Kidney glomerular epithelial cell (primary cell): ENCODE measurements at regions not wholly inside any gene's neighbourhood (a gene's known extent, or its start where the extent isn't known, plus 50 kb on each side); places are given as distances from the start of the nearest gene placed in this dataset.
A peak's percentile ranks its signal among the peaks of the same experiment; 100 is the strongest.

ENCODE experiments used
- DNase-seq: peaks from one replicate; lab custom pipeline; 2025; lab: John Stamatoyannopoulos, UW

DNA sequence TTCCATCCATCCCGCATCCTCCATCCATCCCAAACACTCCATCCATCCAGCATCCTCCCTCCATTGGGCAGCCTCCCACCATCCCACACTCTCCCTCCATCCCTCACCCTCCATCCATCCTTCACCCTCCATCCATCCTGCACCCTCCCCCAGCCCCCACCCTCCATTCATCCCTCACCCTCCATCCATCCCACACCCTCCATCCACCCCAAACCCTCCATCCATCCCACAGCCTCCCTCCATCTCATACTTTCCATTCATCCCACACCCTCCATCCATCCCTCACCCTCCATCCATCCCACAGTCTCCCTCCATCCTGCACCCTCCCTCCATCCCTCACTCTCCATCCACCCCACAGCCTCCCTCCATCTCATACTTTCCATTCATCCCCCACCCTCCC lies 60.4 kb downstream of the FOXI2 start:
- no peak for DNase-seq

- no peak for DNase-seq
These were observed 61.1 kb downstream of the FOXI2 start for GRCh38 chr10:127798111-127798510.

DNA sequence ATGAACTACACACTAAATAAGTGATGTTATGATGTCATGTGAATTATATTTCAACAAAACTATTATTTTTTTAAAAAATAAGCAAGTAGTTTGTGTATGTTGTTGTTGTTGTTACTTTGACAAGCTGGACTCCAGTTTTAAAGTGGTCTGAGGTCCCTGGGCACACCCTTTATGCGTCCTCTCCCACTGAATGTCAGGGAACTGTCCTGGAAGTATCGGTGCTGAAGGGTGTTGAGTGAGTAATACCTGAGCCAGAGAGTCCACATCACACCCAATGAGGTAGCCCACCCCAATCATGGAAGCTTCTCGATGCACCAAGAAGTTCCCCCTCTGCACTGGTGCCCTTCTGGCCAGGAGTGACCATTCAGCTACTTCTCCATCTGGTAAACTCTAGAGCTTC lies 64.3 kb downstream of the FOXI2 start:
- DNase-seq: no peak

GRCh38 chr10:127802531-127803095 lies 65.6 kb downstream of the FOXI2 start:
- no peak for DNase-seq

GRCh38 chr10:127804696-127805095 lies 67.7 kb downstream of the FOXI2 start:
- DNase-seq: no peak

DNA sequence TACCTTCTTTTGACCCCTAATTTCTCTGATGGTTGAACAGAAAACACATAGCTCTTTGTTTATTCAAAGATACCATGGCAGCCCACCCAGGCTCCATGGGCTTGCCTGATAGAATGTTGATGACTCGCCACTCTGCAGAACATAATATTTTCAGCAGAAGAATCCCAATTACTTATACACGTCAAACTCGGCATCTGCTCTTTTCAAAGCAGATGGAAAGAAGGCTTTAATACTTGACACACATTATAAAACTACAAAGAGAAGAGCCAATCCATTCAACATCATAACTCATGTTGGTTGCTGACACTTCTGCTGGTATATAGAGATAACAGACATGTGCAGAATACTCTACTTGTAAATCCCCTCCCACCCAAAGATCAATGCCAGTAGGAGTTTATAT lies 69.0 kb downstream of the FOXI2 start:
- DNase-seq: no peak

DNA sequence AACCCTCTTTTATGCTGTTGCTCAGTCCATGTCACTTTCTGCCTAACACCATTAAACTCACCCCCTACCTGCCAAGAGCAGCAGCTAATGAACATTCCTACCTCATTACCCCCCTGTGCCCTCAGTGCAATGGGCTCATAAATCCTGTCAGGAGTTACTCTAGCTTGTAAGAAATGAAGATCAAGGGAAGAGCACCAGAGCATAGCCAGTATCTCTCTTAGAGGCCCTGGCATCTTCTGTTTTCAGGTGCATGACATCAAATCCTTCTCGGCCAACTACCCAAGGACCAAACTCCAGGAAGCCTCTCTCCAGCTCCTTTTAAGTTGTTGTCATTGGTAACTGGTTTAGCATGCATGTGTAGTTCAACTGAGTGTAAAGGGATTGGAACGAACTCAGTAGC lies 75.1 kb downstream of the FOXI2 start:
- no peak for DNase-seq

DNA sequence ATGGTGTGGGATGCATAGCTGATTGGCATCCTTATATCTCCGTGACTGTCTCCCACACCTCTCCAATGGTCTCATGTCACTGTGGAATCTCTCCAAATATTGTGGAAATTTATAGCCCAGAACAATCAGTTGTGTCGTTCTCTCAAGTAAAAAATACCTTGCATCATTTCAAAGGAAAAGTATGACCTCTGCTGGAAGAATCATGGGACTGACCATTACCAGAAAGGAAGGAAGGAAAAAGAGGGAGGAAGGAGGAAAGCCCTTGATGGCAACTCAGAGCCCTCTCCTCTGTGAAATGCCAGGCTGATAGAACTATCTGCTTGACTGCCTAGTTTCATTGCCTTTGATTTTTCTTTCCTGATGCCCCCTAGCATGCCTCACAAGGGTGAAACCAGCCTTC lies 76.3 kb downstream of the FOXI2 start:
- peak; percentile 17 for DNase-seq

- no peak for DNase-seq
These were observed 77.6 kb downstream of the CLRN3 start for GRCh38 chr10:127815147-127815546.

GRCh38 chr10:127824826-127825225 lies 67.9 kb downstream of the CLRN3 start:
- DNase-seq: no peak

- no peak for DNase-seq
These were observed 66.5 kb downstream of the CLRN3 start for GRCh38 chr10:127826154-127826725.

DNA sequence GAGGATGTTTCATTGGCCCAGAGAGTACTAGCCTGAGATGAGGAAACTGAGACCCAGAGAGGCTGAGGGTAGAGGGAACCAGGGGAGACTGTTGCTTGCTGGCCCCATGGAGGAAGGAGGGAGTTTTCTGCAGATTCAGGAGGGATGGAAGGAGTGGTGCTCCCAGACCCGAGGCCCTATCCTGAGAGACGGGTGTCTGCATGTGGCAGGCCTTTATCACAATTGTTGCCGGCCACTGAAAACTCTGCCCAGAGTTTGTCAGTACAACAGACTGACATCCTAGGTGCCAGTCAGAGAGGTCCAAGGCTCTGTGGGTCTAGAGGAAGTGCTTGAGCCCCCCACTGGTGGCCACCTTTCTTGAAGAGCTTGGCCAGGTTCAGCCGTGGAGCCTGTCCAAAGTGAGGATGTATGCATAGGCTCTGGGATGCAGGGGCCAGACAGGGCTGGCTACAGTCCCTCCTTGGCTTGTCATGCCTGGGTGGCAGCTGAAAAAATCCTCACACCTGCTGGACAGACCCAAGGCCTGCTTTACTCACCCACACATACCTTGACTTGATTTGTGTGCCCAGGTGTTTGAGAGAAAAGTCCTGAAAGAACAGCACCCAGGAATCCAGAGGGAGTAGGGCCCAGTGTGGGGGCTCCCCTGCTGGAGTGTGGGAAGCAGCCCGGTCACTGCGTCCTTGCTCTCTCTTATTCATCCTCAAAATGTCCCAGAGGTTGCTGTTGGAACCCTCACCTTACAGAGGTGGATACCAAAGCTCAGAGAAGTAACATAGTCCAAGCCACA lies 65.2 kb downstream of the CLRN3 start:
- DNase-seq: no peak
